RWPE1 (cell line): ENCODE measurements at regions not wholly inside any gene's neighbourhood (a gene's known extent, or its start where the extent isn't known, plus 50 kb on each side); places are given as distances from the start of the nearest gene placed in this dataset.

Experiments
- CTCF ChIA-PET: fragments of 350-600 bp; sonication (Branson Sonifier 250); formaldehyde crosslinking; extraction: SDS; loops from one replicate; lab custom pipeline; 2021; lab: Yijun Ruan, JAX
- POLR2A ChIA-PET: fragments of 400-600 bp; formaldehyde crosslinking; extraction: SDS; loops from one replicate; lab custom pipeline; 2020; ENCODE audit warnings: antibody characterized with exemption; ENCODE audit not compliant: low non-redundant PET; lab: Yijun Ruan, JAX
- DNase-seq: peaks from one replicate; pipeline ENCODE4 v3.0.0; 2012; ENCODE audit warnings: low spot score
- H3K27ac ChIP-seq: fragments of 450-650 bp; 2 replicates; pipeline ENCODE4 v1.5.1; 2017
- TF ChIP-seq, protein P1 (sequence below): fragments of 450-650 bp; conservative IDR thresholded peaks from 2 replicates; pipeline ENCODE4 v1.5.1; 2017; ENCODE audit warnings: low read depth, mild to moderate bottlenecking

DNA sequence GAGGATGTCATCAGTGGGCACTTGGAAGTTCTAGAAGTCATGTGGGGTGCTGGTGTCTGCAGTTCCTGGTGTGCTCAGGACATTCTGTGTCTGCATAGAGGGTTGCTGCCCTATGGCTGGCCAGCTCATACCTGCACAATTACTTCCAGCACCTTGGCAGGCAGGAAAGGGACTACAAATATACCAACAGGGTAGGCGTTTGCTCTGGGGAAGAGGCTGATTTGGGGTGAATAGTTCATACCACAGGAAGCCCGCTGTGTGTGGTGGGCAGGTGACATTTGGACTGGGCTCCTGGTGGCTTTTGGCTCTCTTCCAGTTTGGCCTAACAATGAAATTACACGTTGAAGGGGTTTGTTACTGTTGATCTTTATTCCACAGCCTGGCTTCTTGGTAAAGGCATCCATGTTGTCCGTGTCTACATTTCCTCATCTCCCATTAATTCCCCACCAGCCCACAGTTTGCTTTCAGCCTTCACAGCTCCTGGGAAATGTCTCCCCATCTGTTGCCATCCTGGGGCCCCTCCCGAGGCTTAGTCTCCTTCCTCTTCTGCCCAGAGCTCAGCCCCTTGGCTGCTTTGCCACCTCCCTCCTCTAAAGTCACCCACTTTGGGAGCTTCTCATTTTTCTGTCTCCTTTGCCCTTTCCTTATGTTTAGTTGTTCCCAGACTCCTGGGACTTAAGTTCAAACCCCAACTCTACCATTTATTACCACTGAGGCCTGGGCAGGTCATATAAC is 88.1 kb downstream of the RSPH3 start:
- no peak overlapping the region for H3K27ac ChIP-seq
- ChIA-PET POLR2A (no interaction called here), CTCF (interaction anchor here (0.6 kb wide), 1 partner anchor 296 kb away, joined by 4 read pairs; no protein-coding TSS in a partner anchor)
- DNase-seq, result no peak
- TF ChIP-seq, protein P1, sequence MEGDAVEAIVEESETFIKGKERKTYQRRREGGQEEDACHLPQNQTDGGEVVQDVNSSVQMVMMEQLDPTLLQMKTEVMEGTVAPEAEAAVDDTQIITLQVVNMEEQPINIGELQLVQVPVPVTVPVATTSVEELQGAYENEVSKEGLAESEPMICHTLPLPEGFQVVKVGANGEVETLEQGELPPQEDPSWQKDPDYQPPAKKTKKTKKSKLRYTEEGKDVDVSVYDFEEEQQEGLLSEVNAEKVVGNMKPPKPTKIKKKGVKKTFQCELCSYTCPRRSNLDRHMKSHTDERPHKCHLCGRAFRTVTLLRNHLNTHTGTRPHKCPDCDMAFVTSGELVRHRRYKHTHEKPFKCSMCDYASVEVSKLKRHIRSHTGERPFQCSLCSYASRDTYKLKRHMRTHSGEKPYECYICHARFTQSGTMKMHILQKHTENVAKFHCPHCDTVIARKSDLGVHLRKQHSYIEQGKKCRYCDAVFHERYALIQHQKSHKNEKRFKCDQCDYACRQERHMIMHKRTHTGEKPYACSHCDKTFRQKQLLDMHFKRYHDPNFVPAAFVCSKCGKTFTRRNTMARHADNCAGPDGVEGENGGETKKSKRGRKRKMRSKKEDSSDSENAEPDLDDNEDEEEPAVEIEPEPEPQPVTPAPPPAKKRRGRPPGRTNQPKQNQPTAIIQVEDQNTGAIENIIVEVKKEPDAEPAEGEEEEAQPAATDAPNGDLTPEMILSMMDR, result no peak

DNA sequence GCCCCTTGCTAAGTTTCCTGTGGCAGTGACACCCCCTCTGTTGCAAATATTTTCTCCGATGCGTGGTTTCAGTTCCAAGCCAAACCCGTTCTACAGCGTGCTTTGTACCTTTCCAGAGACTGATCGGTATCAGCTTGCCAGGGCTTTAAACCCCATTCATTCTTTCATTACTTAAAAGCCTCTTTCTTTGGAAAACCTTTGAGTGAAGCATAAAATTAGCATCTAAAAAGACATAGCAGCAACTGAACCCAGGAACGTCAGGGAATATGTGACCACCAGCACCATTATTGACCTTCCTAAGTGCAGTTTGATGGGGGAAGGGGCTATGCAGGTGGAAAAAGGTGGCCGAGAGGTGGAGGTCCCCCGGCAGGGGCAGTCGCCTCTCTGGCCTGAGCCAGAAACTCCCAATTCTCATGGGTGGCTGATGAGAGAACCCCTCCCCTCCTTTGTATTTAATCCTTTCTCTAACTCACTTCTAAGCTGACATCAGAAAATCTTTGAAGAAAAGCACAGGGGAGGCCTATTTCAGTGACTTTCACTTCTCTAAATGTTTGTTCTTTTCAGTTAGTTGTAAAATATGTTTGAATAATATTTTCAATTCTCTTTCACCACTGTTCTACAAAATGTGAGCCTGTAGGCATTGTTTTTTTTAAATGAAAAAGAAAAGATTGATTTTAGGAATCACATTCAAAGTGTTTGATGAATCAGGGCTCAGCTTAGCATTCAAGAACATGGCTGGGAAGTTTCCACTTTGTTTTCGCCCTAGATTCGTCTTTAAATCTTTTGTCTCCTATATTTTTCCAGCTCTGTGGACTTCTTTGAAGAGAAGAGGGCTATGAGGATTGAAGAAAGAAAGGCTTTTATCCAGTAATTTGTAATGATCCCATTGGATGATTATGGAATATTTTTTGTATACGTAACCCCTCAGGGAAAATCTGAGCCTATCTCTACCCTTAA is 89.2 kb downstream of the RSPH3 start:
- CTCF ChIA-PET, result interaction anchor here (0.6 kb wide), 1 partner anchor 295 kb away, joined by 4 read pairs; no protein-coding TSS in a partner anchor
- H3K27ac ChIP-seq, result no peak overlapping the region
- TF ChIP-seq, protein P1, result no peak
- DNase-seq, result peak; percentile 45
- POLR2A ChIA-PET, result interaction anchor here (0.5 kb wide), 1 partner anchor 91 kb away, joined by 8 read pairs; no protein-coding TSS in a partner anchor

DNA sequence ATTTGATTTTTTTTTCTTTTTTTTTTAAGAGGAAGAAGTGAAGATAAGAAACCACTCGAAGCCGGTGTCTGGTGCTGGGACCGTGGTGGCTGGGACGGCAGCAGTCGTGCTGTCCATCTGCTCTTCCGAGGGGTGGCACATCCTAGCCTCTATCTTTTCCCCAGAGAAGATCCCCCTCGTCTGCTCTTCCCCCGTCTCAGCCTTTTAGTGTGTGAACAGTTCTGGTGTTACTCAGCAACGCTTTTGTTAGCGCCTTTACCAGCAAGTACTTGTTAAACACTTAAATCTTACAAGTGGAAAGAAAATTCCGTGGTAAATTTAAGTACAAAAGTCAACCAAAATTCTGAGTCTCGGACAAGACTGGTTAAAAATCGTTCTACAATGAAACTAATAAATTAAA is 90.1 kb downstream of the RSPH3 start:
- no peak overlapping the region for H3K27ac ChIP-seq
- CTCF ChIA-PET, result interaction anchor here (0.5 kb wide), 1 partner anchor 86 kb away, joined by 4 read pairs; no protein-coding TSS in a partner anchor
- POLR2A ChIA-PET, result no interaction called here
- DNase-seq, result no peak
- TF ChIP-seq, protein P1, result no peak

DNA sequence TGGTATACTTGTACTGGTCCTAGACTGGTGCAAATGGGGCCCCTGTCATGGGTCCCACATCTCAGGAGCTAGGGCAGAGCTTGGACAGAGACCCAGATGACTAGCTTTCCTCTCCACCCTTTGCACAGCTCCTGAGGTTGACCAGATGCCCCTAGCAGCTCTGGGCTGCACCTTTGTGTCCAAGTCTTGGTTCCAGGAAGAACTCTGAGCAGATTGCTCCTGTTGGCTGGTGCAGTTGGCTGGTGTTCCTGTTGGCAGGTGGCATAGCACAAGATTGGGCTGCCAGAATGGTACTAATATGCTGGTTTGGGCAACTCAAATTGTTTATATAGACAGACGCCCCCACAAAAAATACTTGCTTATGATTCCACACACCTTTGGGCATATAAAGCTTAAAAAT is 89.4 kb upstream of the EZR start:
- CTCF ChIA-PET, result no interaction called here
- POLR2A ChIA-PET, result no interaction called here
- TF ChIP-seq, protein P1, result no peak
- no peak overlapping the region for H3K27ac ChIP-seq
- DNase-seq, result no peak

DNA sequence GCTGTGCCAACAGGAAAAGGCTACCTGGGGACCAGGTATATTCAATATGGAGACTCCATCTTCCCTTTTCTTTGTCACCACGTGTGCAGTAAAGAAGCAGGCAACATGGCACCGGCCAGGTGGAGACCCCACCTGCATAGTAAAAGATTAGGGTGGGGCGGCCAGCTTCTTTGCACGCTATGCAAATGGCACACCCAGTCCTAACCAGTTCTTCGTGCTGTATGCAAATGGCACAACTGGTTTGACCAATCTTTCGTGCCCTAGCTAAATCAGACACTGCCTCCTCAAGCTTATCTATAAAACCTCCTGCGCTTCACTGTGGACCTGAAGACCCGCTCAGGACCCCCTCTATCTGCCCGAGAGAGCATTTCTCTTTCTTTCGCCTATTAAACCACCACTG is 88.8 kb upstream of the EZR start:
- H3K27ac ChIP-seq, result no peak overlapping the region
- CTCF ChIA-PET, result interaction anchor here (0.6 to 0.7 kb wide), 2 partner anchors 98 to 235 kb away, joined by 3 to 4 read pairs; no protein-coding TSS in a partner anchor
- POLR2A ChIA-PET, result no interaction called here
- TF ChIP-seq, protein P1, result no peak
- no peak for DNase-seq

DNA sequence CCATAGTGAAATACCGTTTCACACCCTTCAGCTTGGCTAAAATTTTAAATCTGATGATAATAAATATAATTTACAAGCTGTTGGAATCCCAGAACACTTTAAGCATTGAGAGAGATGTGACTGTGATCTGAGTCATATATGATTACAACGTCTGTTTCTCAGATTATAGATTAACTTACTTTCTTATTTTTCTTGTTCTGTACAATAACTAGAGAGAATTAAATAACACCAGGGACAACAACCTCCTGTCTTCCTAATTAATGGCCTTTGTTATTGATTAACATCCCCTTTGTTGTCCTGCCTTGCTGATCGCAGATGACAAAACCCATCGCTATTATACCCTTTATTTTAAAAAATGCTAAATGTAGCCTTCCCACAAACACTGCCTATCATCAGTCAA is 87.8 kb upstream of the EZR start:
- CTCF ChIA-PET, result interaction anchor here (0.6 kb wide), 1 partner anchor 61 kb away, joined by 3 read pairs; no protein-coding TSS in a partner anchor
- TF ChIP-seq, protein P1, result no peak
- H3K27ac ChIP-seq, result no peak overlapping the region
- POLR2A ChIA-PET, result interaction anchor here (0.5 kb wide), 1 partner anchor 21 kb away, joined by 6 read pairs; no protein-coding TSS in a partner anchor
- DNase-seq, result no peak
